Mammary epithelial cell (primary cell): ENCODE measurements at regions not wholly inside any gene's neighbourhood (a gene's known extent, or its start where the extent isn't known, plus 50 kb on each side); places are given as distances from the start of the nearest gene placed in this dataset.

ENCODE experiments used
- CTCF ChIP-seq, 2 donors: IDR thresholded peaks in 1 of 2; conservative IDR thresholded peaks in 1 of 2; 2 replicates each; pipeline ENCODE4 v1.5.1; 2011 to 2012; ENCODE audit warnings: inconsistent platforms in 2 of 2, low read length in 2 of 2, mild to moderate bottlenecking in 2 of 2, control low read depth in 1 of 2, low read depth in 1 of 2; ENCODE audit not compliant: insufficient read depth in 1 of 2; ENCODE audit errors: extremely low read depth in 1 of 2
- EZH2 ChIP-seq: IDR thresholded peaks from 2 replicates; pipeline ENCODE4 v1.6.1; 2012; ENCODE audit warnings: low read length, inconsistent platforms, borderline replicate concordance

GRCh38 chr10:43012578-43012977, 64.3 kb upstream of the RET start:
- TF ChIP-seq CTCF (conservative IDR thresholded peaks at IDR 0.05 in 1 of 2, IDR thresholded peaks at IDR 0.05 in 1 of 2; ENCODE audit: extremely low read depth in 1 of 2, insufficient read depth in 1 of 2, low read depth in 1 of 2, low read length in 2 of 2) (no peak), EZH2 (no peak)
